ENCODE measurements at regions not wholly inside any gene's neighbourhood (a gene's known extent, or its start where the extent isn't known, plus 50 kb on each side); places are given as distances from the start of the nearest gene placed in this dataset.
"Not testable (repeated sequence)": the region's sequence is repeated elsewhere in the genome, so short reads cannot be mapped to it uniquely, and the experiment has no call there.

DNA sequence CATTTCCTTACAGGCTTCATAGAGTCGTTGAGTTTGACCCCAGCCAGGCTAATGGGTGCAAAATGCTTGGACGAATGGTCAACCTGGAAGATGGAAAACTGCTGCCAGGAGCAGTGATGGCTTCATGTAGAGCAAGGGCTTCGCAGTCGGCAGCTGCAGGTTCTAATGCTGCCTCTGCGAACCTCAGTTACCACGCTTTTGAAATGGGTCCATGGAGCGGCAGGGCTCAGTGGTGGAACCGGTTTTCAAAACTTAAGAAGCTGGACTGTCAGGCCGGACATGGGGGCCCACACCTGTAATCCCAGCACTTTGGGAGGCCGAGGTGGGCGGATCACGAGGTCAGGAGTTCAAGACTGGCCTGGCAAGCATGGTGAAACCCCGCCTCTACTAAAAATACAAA lies 55.9 kb upstream of the PRR5 start:
- Histone ChIP-seq H3K27me3 (peaks cover 0 to 3% (median 0%) of the 10 kb centered on the region in 3 donors), H3K9me3 (no peaks in the 10 kb centered on the region), H3K27ac (no peak overlapping the region), H3K4me1 (peaks cover 0 to 11% (median 5%) of the 10 kb centered on the region in 4 donors), H3K36me3 (no peaks in the 10 kb centered on the region), H3K4me3 (no peak overlapping the region)
- TF ChIP-seq POLR2AphosphoS5 (IDR thresholded peaks at IDR 0.05), result no peak
- TF ChIP-seq, protein P1, sequence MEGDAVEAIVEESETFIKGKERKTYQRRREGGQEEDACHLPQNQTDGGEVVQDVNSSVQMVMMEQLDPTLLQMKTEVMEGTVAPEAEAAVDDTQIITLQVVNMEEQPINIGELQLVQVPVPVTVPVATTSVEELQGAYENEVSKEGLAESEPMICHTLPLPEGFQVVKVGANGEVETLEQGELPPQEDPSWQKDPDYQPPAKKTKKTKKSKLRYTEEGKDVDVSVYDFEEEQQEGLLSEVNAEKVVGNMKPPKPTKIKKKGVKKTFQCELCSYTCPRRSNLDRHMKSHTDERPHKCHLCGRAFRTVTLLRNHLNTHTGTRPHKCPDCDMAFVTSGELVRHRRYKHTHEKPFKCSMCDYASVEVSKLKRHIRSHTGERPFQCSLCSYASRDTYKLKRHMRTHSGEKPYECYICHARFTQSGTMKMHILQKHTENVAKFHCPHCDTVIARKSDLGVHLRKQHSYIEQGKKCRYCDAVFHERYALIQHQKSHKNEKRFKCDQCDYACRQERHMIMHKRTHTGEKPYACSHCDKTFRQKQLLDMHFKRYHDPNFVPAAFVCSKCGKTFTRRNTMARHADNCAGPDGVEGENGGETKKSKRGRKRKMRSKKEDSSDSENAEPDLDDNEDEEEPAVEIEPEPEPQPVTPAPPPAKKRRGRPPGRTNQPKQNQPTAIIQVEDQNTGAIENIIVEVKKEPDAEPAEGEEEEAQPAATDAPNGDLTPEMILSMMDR (IDR thresholded peaks at IDR 0.05), result no peak
- no peak for TF ChIP-seq EP300 (IDR thresholded peaks at IDR 0.05)
- TF ChIP-seq POLR2A (IDR thresholded peaks at IDR 0.05), result no peak
- intact Hi-C loops (cut with DNase I), result no loop called here
- WGBS, 2 donors, result 85 to 91% methylated on average over 13 of the region's 13 CpGs
- DNase-seq, result no peak

DNA sequence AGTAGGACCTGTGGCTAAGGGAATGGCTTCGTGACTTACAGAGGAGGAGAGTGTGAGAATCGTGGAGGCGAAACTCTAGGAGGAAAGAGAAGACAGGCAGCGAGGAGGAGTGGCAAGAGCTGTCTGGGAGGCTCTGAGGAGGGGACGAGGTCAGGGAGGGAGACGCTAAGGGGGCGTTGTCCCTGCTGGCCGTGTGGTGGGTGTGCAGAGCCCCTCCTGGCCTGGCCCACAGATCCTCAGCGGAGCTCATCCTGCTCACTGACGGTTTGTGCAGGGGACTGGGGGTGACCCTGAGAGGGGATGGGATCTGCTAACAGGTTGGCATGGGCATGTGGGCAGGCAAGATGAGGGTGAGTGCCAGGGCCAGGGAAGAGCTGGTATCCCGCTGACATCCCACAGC lies 56.5 kb upstream of the PRR5 start:
- Histone ChIP-seq H3K9me3 (no peaks in the 10 kb centered on the region), H3K36me3 (no peaks in the 10 kb centered on the region), H3K4me3 (no peak overlapping the region), H3K27ac (no peak overlapping the region), H3K27me3 (peaks cover 0 to 3% (median 0%) of the 10 kb centered on the region in 3 donors), H3K4me1 (peaks cover 0 to 11% (median 5%) of the 10 kb centered on the region in 4 donors)
- intact Hi-C loops (cut with DNase I), result no loop called here
- TF ChIP-seq, protein P1 (IDR thresholded peaks at IDR 0.05), result no peak
- DNase-seq, result no peak
- 79 to 83% methylated on average over 11 of the region's 11 CpGs for WGBS, 2 donors

DNA sequence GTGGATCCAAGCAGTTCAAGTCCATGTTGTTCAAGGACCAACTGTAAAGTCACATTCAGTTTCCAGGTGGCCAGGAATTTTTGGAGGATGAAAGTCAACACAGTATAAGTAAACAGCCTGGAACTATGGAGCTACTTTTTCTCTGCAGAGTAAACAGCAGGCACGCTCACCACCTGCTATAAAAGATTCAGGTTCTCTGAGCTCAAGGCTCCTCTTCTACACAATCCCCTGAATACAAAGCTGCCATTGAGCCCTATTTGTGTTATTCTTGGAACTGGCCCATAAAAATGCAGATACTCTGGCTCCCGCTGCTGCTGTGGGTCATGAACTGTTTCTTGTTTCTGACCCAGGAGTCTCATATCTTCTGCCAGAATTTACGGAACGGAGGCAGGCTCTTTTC lies 56.9 kb upstream of the PRR5 start:
- no peak overlapping the region for H3K4me3 ChIP-seq
- intact Hi-C loops (cut with DNase I), result no loop called here
- no peak for DNase-seq
- peaks cover 0 to 11% (median 6%) of the 10 kb centered on the region in 4 donors for H3K4me1 ChIP-seq
- H3K9me3 ChIP-seq, result no peaks in the 10 kb centered on the region
- H3K36me3 ChIP-seq, result no peaks in the 10 kb centered on the region
- TF ChIP-seq EP300 (IDR thresholded peaks at IDR 0.05) (no peak), POLR2A (IDR thresholded peaks at IDR 0.05) (no peak), POLR2AphosphoS5 (IDR thresholded peaks at IDR 0.05) (no peak)
- TF ChIP-seq, protein P1 (IDR thresholded peaks at IDR 0.05), result no peak
- no peak overlapping the region for H3K27ac ChIP-seq
- H3K27me3 ChIP-seq, result peaks cover 0 to 3% (median 2%) of the 10 kb centered on the region in 3 donors
- 23 to 55% methylated on average over 4 of the region's 4 CpGs for whole genome bisulfite sequencing, 2 donors

DNA sequence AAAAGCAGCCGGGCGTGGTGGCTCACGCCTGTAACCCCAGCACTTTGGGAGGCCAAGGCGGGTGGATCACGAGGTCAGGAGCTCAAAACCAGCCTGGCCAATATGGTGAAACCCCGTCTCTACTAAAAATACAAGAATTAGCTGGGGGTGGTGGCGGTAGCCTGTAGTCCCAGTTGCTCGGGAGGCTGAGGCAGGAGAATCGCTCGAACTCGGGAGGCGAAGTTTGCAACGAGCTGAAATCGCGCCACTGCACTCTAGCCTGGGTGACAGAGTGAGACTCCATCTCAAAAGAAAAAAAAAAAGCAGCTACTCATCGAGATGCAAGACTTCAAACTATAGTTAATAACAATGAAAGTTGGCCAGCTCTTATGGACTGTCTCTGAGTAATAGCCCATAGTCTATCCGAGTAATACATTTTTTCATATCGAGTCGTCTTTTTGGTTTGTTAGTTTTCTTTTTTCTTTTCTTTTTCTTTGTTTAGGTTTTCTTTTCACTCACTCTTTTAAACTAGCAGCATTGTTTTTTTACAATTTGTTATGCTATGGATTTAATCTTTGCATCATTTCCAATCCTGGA lies 58.4 kb upstream of the PRR5 start:
- H3K4me1 ChIP-seq; H3K9me3 ChIP-seq; DNase-seq; H3K27ac ChIP-seq; H3K4me3 ChIP-seq; H3K36me3 ChIP-seq; H3K27me3 ChIP-seq; intact Hi-C loops (cut with DNase I): not testable (repeated sequence)
- 84 to 90% methylated on average over 19 of the region's 19 CpGs for WGBS, 2 donors

DNA sequence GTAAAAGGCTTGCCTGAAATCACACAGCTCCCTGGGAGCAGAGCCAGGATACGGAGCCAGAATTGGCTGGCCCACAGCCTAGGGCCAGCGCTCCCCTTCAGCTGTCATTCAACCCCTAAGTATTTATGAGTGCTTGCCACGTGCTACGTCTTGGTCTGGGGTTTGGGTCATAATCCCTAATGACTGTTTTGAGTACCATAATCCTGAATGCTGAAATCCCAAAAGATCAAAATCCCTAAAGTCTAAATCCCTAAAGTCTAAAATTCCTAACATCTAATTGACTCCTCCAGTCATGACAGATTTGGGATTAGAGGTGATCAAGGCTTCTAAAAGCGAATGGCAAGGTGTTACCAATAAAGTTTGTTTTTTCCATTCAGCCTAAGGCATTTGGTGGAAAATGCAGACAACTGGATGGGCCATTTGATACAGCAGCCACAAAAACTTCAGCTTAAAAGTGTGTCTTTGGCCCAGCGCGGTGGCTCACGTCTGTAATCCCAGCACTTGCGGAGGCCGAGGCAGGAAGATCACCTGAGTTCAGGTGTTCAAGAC lies 59.8 kb upstream of the PRR5 start:
- H3K27ac ChIP-seq, result no peak overlapping the region
- intact Hi-C loops (cut with DNase I), result no loop called here
- 65 to 79% methylated on average over 10 of the region's 10 CpGs for WGBS, 2 donors

More for the DNA sequence above, 59.8 kb upstream of the PRR5 start:
- Histone ChIP-seq H3K4me1 (peaks cover 0 to 5% (median 2%) of the 10 kb centered on the region in 4 donors), H3K27me3 (peaks cover 0 to 7% (median 0%) of the 10 kb centered on the region in 3 donors), H3K36me3 (no peaks in the 10 kb centered on the region), H3K9me3 (no peaks in the 10 kb centered on the region), H3K4me3 (no peak overlapping the region)
- no peak for TF ChIP-seq EP300 (IDR thresholded peaks at IDR 0.05)
- TF ChIP-seq, protein P1 (IDR thresholded peaks at IDR 0.05), result no peak
- no peak for TF ChIP-seq POLR2A (IDR thresholded peaks at IDR 0.05)
- no peak for TF ChIP-seq POLR2AphosphoS5 (IDR thresholded peaks at IDR 0.05)
- no peak for DNase-seq
